ENCODE measurements at regions not wholly inside any gene's neighbourhood (a gene's known extent, or its start where the extent isn't known, plus 50 kb on each side); places are given as distances from the start of the nearest gene placed in this dataset.

DNA sequence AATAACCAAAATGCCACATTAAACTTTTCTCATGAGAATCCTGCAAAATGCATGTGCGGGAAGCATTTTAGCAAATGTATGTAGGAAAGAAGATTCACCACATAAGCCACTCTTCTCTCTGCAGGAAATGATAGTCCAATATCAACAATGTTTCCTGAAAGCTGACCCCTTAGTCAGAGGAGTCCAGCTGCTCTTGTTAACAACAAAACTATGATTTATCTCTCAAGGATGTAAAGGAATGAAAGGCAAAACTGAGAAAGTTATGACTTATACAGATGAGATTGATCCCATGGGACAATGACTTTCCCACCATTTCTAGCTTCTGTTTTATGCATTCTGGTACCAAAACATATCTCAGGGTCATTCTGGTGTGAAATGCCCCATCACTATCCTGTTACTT lies 125.0 kb upstream of the EDNRA start:
- DNase-seq (ENCODE audit: low spot score), result no peak

DNA sequence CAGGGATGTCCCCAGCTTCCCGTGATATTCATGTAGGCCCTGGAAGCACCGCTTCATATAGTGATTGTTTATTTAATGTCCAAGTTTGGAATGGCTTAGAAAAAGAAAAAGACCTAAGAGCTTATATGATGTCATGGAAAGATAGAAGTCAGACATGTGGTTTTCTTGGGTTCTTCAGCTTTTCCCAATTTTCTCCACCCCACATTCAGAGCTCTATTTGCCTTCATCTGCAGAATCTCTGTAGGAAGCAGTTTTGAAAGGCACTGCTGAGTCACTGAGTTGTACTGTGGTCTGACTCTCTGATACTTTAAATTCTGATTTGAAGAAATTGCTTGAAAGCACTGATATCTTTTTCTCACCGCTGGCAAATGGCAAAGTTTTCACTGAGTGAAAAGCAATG lies 120.6 kb upstream of the EDNRA start:
- DNase-seq (ENCODE audit: low spot score), result no peak

- DNase-seq (ENCODE audit: low spot score), result no peak
Observed at GRCh38 chr4:147361726-147362125, 119.2 kb upstream of the EDNRA start.

DNA sequence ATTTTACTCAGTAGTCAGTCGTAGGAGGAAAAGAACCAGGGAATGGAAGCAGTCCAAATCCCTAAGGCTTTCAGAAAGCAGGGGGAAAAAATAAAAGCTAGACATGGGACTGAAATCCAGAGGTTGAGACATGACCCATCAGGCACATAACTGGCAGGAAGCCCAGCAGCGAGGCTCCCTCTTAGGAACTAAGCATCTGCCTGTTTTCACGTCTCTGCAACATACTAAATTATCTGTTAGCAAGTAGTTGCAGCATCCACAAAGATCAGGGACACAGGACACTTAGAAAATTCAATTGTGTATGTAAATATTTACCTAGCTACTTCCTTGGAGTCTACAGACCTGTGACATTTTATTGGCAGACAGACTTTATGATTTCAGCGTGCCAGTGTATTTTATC lies 118.0 kb upstream of the EDNRA start:
- no peak for DNase-seq (ENCODE audit: low spot score)

GRCh38 chr4:147363514-147363913 lies 117.4 kb upstream of the EDNRA start:
- DNase-seq (ENCODE audit: low spot score), result no peak

DNA sequence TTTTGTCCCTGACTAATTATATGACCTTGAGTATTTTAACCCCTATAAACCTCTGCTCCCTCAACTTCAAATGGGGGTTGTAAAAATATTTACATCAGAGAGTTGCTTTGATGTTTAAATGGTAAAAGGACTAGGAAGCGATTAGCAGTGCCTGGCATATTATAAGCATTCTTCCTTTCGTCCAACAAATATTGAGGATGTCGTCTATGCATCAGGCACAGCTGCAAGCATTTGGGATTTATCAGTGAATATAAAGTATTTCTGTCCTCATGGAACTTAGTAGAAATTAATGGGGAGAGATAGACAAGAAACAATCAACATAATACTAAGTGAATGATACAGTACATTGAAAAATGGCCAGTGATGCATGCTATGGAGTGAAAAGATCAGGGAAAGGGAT lies 115.5 kb upstream of the EDNRA start:
- DNase-seq (ENCODE audit: low spot score), result no peak

DNA sequence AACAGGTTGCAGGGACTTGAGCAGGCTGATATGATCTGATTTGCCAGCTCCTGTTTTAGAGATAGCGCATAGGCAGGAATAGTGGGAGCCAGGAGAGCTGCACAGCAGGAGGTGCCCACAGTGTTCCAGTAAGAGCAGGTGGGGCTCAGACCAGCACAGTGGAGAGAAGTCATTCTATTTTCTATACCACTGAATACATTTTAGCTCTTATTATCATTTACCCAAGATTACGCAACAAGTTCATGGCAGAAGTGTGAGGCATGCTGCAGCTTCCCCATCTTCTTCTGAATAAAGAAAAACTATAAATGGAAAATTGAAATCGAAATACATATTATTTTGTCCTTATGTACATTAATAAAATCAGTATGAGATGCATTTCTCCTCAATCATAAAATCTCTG lies 114.7 kb upstream of the EDNRA start:
- no peak for DNase-seq (ENCODE audit: low spot score)

- no peak for DNase-seq (ENCODE audit: low spot score)
Observed at GRCh38 chr4:147367891-147368290, 113.0 kb upstream of the EDNRA start.

GRCh38 chr4:147368948-147369347 lies 111.9 kb upstream of the EDNRA start:
- no peak for DNase-seq (ENCODE audit: low spot score)

GRCh38 chr4:147370473-147370872 lies 110.4 kb upstream of the EDNRA start:
- DNase-seq (ENCODE audit: low spot score), result no peak

- DNase-seq (ENCODE audit: low spot score), result no peak
Observed at GRCh38 chr4:147370881-147371280, 110.0 kb upstream of the EDNRA start.

- DNase-seq (ENCODE audit: low spot score), result no peak
Observed at GRCh38 chr4:147371661-147372060, 109.2 kb upstream of the EDNRA start.

DNA sequence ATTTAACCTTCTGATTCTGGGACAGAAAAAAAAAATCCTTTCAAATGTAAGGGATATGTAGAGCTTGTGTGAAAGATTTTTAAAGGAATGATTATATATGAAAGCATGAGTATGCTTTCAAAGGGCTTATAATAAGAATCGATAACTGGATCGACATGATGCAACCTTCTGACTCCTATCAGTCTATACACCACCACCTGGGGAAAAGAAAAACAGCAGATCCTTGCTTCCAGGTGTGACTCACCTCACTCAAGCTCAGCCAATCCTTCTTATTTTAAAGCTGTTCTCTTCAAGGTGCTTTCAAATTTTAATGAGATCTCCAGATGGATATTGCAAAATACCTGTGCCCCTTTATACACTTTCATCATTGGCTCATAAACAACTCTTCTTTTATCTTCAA lies 102.1 kb upstream of the EDNRA start:
- DNase-seq (ENCODE audit: low spot score), result no peak

DNA sequence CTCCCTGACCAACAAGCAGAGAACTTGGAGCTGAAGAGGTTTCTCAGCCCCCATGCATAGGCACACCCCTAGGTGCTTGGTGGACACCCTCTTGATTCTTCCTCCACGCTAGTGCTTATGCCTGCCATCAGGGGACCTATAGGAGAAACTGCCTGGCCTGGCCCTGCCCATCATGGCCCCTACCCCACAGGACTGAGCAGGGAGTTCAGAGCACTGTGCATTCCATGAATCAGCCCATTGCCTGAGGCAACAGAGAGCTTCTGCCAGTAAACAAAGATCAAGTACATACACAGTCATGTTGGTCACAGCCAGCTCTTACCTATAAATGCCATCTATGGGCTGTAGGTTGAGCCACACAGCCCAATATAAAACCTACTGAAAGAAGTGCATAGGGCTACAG lies 99.1 kb upstream of the EDNRA start:
- no peak for DNase-seq (ENCODE audit: low spot score)

DNA sequence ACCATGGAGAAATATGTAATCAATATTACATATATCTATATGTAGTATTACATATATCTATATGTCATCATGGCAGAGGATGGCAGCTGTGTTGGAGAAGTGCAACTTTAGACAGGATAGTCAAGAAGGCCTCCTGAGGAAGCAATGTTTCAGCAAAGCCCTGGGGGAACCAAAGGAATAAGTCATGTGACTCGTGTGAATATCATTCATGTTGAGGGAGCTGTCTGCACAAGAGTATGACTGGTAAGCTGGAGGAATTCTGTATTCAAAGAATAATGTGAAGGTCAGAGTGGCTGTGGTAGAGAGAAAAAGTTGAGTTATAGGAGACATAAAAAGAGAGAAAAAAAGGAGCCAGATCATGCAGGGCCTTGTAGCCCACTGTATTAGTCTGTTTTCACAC lies 92.9 kb upstream of the EDNRA start:
- DNase-seq (ENCODE audit: low spot score), result no peak

DNA sequence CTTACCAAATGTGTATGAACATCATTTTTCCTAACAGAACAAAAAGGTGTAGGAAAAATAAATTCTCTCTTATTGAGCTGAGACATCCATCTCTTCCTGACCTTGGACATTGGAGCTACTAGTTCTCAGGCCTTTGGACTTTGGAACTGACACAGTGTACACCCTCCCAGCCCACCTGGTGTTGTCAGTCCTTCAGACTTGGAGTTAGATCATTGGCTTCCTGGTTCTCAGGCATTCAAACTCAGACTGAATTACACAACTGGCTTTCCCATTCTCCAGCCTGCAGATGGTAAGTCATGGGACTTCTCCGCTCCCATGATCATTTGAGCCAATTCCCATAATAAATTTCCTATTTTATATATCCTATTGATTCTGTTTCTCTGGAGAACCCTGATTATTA lies 84.8 kb upstream of the EDNRA start:
- DNase-seq (ENCODE audit: low spot score), result no peak

DNA sequence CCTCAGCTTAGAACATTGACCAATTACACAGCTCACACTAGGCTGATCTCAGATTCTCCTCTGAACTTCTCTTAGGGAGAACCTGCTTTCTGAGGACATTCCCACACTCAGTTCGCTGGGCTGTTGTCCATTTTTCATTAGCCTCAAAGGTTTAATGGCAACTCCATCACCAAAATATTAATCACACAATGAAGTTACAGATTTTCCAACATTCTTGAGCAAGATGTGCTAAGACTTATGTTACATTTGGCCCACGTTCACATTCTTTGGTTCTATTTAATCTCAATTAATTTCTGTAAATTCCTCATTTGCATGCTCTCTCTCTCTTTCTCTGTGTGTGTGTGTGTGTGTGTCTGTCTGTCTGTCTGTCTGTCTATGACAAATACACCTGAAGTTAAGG lies 82.3 kb upstream of the EDNRA start:
- DNase-seq (ENCODE audit: low spot score), result no peak

GRCh38 chr4:147400721-147401120 lies 80.2 kb upstream of the EDNRA start:
- no peak for DNase-seq (ENCODE audit: low spot score)

DNA sequence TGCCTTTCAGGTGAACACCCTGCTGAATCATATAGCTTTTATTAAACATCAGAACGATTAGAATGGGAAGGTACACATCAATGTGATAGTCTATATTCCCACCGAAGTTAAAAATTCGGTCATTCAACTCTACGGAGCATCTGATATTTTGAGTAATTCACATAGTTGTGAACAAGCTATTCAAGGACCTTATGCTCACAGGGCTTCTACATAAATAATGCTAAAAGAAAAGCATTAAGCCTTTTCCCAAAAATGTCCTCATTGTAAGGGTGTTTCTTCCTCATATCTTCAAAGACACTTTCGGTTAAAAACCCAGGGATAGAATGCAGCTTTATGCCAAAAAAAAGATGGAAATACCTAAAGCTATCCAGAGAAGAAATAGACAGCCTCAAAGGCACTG lies 79.7 kb upstream of the EDNRA start:
- no peak for DNase-seq (ENCODE audit: low spot score)

GRCh38 chr4:147407261-147408045 lies 73.4 kb upstream of the EDNRA start:
- no peak for DNase-seq (ENCODE audit: low spot score)

- DNase-seq (ENCODE audit: low spot score), result no peak
Observed at GRCh38 chr4:147408189-147408588, 72.7 kb upstream of the EDNRA start.

GRCh38 chr4:147409350-147409749 lies 71.5 kb upstream of the EDNRA start:
- DNase-seq (ENCODE audit: low spot score), result peak; percentile 4

DNA sequence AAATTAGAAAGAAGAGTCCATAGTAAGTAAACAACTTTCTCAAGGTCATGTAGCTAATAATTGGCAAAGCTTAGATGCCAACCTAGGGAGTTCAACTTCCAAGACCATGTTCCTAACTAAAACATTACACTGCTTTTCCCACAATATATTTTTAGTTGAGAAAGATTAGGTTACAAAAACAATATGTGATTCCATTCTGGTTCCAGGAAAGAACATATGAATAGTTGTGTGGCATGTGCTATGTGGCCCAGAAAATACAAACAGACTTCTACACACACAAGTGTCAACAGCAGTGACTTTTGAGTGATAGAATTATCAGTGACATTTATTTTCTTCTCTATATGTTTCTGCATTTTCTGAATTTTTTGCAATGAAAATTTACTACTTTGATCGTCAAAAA lies 62.7 kb upstream of the EDNRA start:
- DNase-seq (ENCODE audit: low spot score), result no peak

GRCh38 chr4:147421456-147421855 lies 59.4 kb upstream of the EDNRA start:
- no peak for DNase-seq (ENCODE audit: low spot score)

- DNase-seq (ENCODE audit: low spot score), result no peak
Observed at GRCh38 chr4:147423229-147423628, 57.7 kb upstream of the EDNRA start.
